H9 (cell line): ENCODE measurements at regions not wholly inside any gene's neighbourhood (a gene's known extent, or its start where the extent isn't known, plus 50 kb on each side); places are given as distances from the start of the nearest gene placed in this dataset.

ENCODE experiments used
- DNase-seq: peaks from one replicate; pipeline ENCODE4 v3.0.0-alpha.2; 2017
- H2AFZ ChIP-seq: one replicate; pipeline ENCODE4 v1.6.1; 2013; ENCODE audit warnings: mild to moderate bottlenecking, low read length, control low read depth, moderate library complexity
- H2AK5ac ChIP-seq: 2 replicates; pipeline ENCODE4 v1.6.1; 2013; ENCODE audit warnings: low read length, control low read depth, mixed read lengths; ENCODE audit not compliant: insufficient read length
- H2BK120ac ChIP-seq: one replicate; pipeline ENCODE4 v1.6.1; 2013; ENCODE audit warnings: low read depth, mild to moderate bottlenecking, low read length, control low read depth, inconsistent platforms; ENCODE audit not compliant: poor library complexity, severe bottlenecking
- H2BK12ac ChIP-seq: 2 replicates; pipeline ENCODE4 v1.6.1; 2013; ENCODE audit warnings: low read length, control low read depth, mixed read lengths, low read depth; ENCODE audit not compliant: insufficient read length
- H2BK15ac ChIP-seq: 2 replicates; pipeline ENCODE4 v1.6.1; 2013; ENCODE audit warnings: low read depth, low read length, control low read depth
- H2BK20ac ChIP-seq: one replicate; pipeline ENCODE4 v1.6.1; 2013; ENCODE audit warnings: low read depth, mild to moderate bottlenecking, low read length, control low read depth, inconsistent platforms; ENCODE audit not compliant: poor library complexity, severe bottlenecking
- H2BK5ac ChIP-seq: 2 replicates; pipeline ENCODE4 v1.6.1; 2013; ENCODE audit warnings: low read length, control low read depth, mixed read lengths; ENCODE audit not compliant: insufficient read length
- H3K14ac ChIP-seq: 2 replicates; pipeline ENCODE4 v1.6.1; 2013; ENCODE audit warnings: low read length, control low read depth; ENCODE audit not compliant: insufficient read depth
- H3K18ac ChIP-seq: 2 replicates; pipeline ENCODE4 v1.6.1; 2013; ENCODE audit warnings: low read depth, mild to moderate bottlenecking, mixed read lengths, low read length, control low read depth; ENCODE audit not compliant: insufficient read length
- H3K23ac ChIP-seq: 2 replicates; pipeline ENCODE4 v1.6.1; 2013; ENCODE audit warnings: low read length, control low read depth, mixed read lengths, low read depth; ENCODE audit not compliant: insufficient read length
- H3K23me2 ChIP-seq: 2 replicates; pipeline ENCODE4 v1.6.1; 2013; ENCODE audit warnings: low read depth, mild to moderate bottlenecking, mixed read lengths, low read length, control low read depth; ENCODE audit not compliant: insufficient read length, poor library complexity, severe bottlenecking
- H3K27ac ChIP-seq: 2 replicates; pipeline ENCODE4 v1.5.1; 2013; ENCODE audit warnings: low read length, control low read depth, mixed read lengths, low read depth; ENCODE audit not compliant: insufficient read length
- H3K27me3 ChIP-seq: 2 replicates; pipeline ENCODE4 v1.6.1; 2013; ENCODE audit warnings: low read length, control low read depth, inconsistent platforms; ENCODE audit not compliant: insufficient read depth
- H3K4ac ChIP-seq: 2 replicates; pipeline ENCODE4 v1.6.1; 2013; ENCODE audit warnings: low read depth, mild to moderate bottlenecking, control low read depth, inconsistent platforms, low read length, moderate library complexity
- H3K4me1 ChIP-seq: 2 replicates; pipeline ENCODE4 v1.6.1; 2013; ENCODE audit warnings: low read length, control low read depth, inconsistent platforms; ENCODE audit not compliant: insufficient read depth
- H3K4me2 ChIP-seq: 2 replicates; pipeline ENCODE4 v1.6.1; 2013; ENCODE audit warnings: low read length, control low read depth, mixed read lengths; ENCODE audit not compliant: insufficient read length, insufficient read depth
- H3K56ac ChIP-seq: 2 replicates; pipeline ENCODE4 v1.6.1; 2013; ENCODE audit warnings: low read depth, mild to moderate bottlenecking, mixed read lengths, low read length, control low read depth; ENCODE audit not compliant: insufficient read length
- H3K79me1 ChIP-seq: 2 replicates; pipeline ENCODE4 v1.6.1; 2013; ENCODE audit warnings: low read depth, mild to moderate bottlenecking, moderate library complexity, low read length, control low read depth, inconsistent platforms; ENCODE audit not compliant: insufficient read depth, poor library complexity, severe bottlenecking
- H3K79me2 ChIP-seq: 2 replicates; pipeline ENCODE4 v1.6.1; 2013; ENCODE audit warnings: low read length, control low read depth, inconsistent platforms; ENCODE audit not compliant: insufficient read depth
- H3K9ac ChIP-seq: 2 replicates; pipeline ENCODE4 v1.6.1; 2013; ENCODE audit warnings: low read length, control low read depth, mixed read lengths; ENCODE audit not compliant: insufficient read length; ENCODE audit errors: extremely low read depth
- H3K9me3 ChIP-seq: one replicate; pipeline ENCODE4 v1.6.1; 2013; ENCODE audit warnings: low read depth, low read length, inconsistent platforms; ENCODE audit not compliant: control insufficient read depth
- H3T11ph ChIP-seq: one replicate; pipeline ENCODE4 v1.6.1; 2013; ENCODE audit warnings: mild to moderate bottlenecking, low read length, control low read depth, inconsistent platforms
- H4K20me1 ChIP-seq: one replicate; pipeline ENCODE4 v1.6.1; 2013; ENCODE audit not compliant: control insufficient read depth, insufficient read length, insufficient read depth
- H4K5ac ChIP-seq: 2 replicates; pipeline ENCODE4 v1.6.1; 2013; ENCODE audit warnings: low read depth, mild to moderate bottlenecking, mixed read lengths, low read length, control low read depth; ENCODE audit not compliant: insufficient read length
- H4K8ac ChIP-seq: replicated peaks from 2 replicates; pipeline ENCODE4 v1.6.1; 2013; ENCODE audit warnings: low read length, control low read depth, mixed read lengths, low read depth; ENCODE audit not compliant: insufficient read length
- H4K91ac ChIP-seq: 2 replicates; pipeline ENCODE4 v1.6.1; 2013; ENCODE audit warnings: low read depth, mild to moderate bottlenecking, moderate library complexity, mixed read lengths, low read length, control low read depth; ENCODE audit not compliant: insufficient read length
- H3K27ac Mint-ChIP-seq, 3 experiments: 2 replicates in 2 of 3; 3 replicates in 1 of 3; pipeline ENCODE4 v1.8.0; 2020 to 2021; ENCODE audit warnings: mixed read lengths in 3 of 3, mild to moderate bottlenecking in 1 of 3, moderate library complexity in 1 of 3
- H3K27me3 Mint-ChIP-seq: 2 replicates; pipeline ENCODE4 v1.8.0; 2021; ENCODE audit warnings: low read depth, mild to moderate bottlenecking, moderate library complexity, mixed read lengths
- H3K36me3 Mint-ChIP-seq, 3 experiments: 2 replicates in 2 of 3; 3 replicates in 1 of 3; pipeline ENCODE4 v1.8.0; 2020 to 2021; ENCODE audit warnings: low read depth in 3 of 3, mixed read lengths in 3 of 3; ENCODE audit not compliant: insufficient read depth in 1 of 3
- H3K4me1 Mint-ChIP-seq, 2 experiments: 2 replicates each; pipeline ENCODE4 v1.8.0; 2020; ENCODE audit warnings: mixed read lengths in 2 of 2
- H3K4me3 Mint-ChIP-seq, 2 experiments: 2 replicates in 1 of 2; 3 replicates in 1 of 2; pipeline ENCODE4 v1.8.0; 2020 to 2021; ENCODE audit warnings: mild to moderate bottlenecking in 2 of 2, mixed read lengths in 2 of 2, moderate library complexity in 1 of 2
- H3K9me3 Mint-ChIP-seq, 2 experiments: 2 replicates in 1 of 2; 3 replicates in 1 of 2; pipeline ENCODE4 v1.8.0; 2020; ENCODE audit warnings: mild to moderate bottlenecking in 2 of 2, mixed read lengths in 2 of 2, moderate library complexity in 1 of 2
- WGBS: extraction: QIAGEN DNeasy Blood & Tissue Kit; methylation state at CpG from one replicate; pipeline ENCODE4 v1.1.7; 2013; ENCODE audit warnings: missing lambda C conversion rate, low lambda C conversion rate, mixed read lengths; ENCODE audit not compliant: insufficient read length; ENCODE audit errors: extremely low coverage; 5-methylcytosine and 5-hydroxymethylcytosine counted together
- TF ChIP-seq, protein P1 (sequence below): fragments of 200-600 bp; sonication (generic); conservative IDR thresholded peaks from 3 replicates; pipeline ENCODE4 v1.8.0; 2021; ENCODE audit warnings: antibody characterized with exemption, mild to moderate bottlenecking

DNA sequence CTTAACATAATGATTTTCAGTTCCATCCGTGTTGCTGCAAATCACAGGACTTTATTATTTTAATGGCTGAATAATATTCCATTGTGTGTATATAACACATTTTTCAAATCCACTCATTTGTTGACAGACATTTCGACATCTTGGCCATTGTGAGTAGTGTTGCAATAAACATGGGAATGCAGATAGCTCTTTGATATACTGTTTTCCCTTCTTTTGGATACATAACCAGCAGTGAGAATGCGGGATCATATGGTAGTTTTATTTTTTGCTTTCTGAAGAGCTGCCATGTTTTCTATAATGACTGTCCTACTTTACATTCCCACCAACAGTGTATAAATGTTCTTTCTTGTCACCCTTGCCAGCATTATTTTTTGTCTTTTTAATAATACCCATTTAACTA lies 420.3 kb upstream of the CHAC2 start:
- no peaks in the 10 kb centered on the region for H3K4me1 ChIP-seq
- no peak overlapping the region for H2BK20ac ChIP-seq
- DNase-seq, result no peak
- H3K27ac ChIP-seq, result no peak overlapping the region
- no peaks in the 10 kb centered on the region for H3K9me3 ChIP-seq
- H2BK12ac ChIP-seq, result no peak overlapping the region
- H3K9ac ChIP-seq, result no peak overlapping the region
- H3T11ph ChIP-seq, result no peak overlapping the region
- peaks cover 0 to 3% of the 10 kb centered on the region in 2 experiments; a peak in 1 of 4 replicates for H3K4me1 Mint-ChIP-seq
- no peak overlapping the region for H3K4ac ChIP-seq
- H3K36me3 Mint-ChIP-seq, result no peaks in the 10 kb centered on the region
- H3K4me3 Mint-ChIP-seq, result no peak overlapping the region
- no peak overlapping the region for H3K27ac Mint-ChIP-seq
- no peak overlapping the region for H2AK5ac ChIP-seq
- H3K23me2 ChIP-seq, result no peaks in the 10 kb centered on the region
- no peaks in the 10 kb centered on the region for H3K9me3 Mint-ChIP-seq
- H3K4me2 ChIP-seq, result no peak overlapping the region
- no peak overlapping the region for H2BK15ac ChIP-seq
- H4K91ac ChIP-seq, result no peak overlapping the region
- H4K5ac ChIP-seq, result no peak overlapping the region
- no peaks in the 10 kb centered on the region for H4K20me1 ChIP-seq
- H2AFZ ChIP-seq, result no peak overlapping the region
- no peaks in the 10 kb centered on the region for H3K27me3 Mint-ChIP-seq
- H3K23ac ChIP-seq, result no peak overlapping the region
- no peaks in the 10 kb centered on the region for H3K79me1 ChIP-seq
- no peak overlapping the region for H2BK120ac ChIP-seq
- no peaks in the 10 kb centered on the region for H3K79me2 ChIP-seq
- WGBS, result no CpG with 5 or more reads among the region's 3 CpGs
- no peak overlapping the region for H3K56ac ChIP-seq
- no peak overlapping the region for H3K14ac ChIP-seq
- no peak overlapping the region for H3K18ac ChIP-seq
- H2BK5ac ChIP-seq, result no peak overlapping the region
- TF ChIP-seq, protein P1, sequence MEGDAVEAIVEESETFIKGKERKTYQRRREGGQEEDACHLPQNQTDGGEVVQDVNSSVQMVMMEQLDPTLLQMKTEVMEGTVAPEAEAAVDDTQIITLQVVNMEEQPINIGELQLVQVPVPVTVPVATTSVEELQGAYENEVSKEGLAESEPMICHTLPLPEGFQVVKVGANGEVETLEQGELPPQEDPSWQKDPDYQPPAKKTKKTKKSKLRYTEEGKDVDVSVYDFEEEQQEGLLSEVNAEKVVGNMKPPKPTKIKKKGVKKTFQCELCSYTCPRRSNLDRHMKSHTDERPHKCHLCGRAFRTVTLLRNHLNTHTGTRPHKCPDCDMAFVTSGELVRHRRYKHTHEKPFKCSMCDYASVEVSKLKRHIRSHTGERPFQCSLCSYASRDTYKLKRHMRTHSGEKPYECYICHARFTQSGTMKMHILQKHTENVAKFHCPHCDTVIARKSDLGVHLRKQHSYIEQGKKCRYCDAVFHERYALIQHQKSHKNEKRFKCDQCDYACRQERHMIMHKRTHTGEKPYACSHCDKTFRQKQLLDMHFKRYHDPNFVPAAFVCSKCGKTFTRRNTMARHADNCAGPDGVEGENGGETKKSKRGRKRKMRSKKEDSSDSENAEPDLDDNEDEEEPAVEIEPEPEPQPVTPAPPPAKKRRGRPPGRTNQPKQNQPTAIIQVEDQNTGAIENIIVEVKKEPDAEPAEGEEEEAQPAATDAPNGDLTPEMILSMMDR, result no peak
- H4K8ac ChIP-seq, result no peak overlapping the region
- no peaks in the 10 kb centered on the region for H3K27me3 ChIP-seq
